HepG2 (cell line): ENCODE measurements at regions not wholly inside any gene's neighbourhood (a gene's known extent, or its start where the extent isn't known, plus 50 kb on each side); places are given as distances from the start of the nearest gene placed in this dataset.
A peak's percentile ranks its signal among the peaks of the same experiment; 100 is the strongest.

Experiments
- BORCS8-MEF2B ChIP-seq: sonication (generic); formaldehyde crosslinking; IDR thresholded peaks from 2 replicates; pipeline ENCODE4 v1.8.0; 2022; ENCODE audit warnings: mild to moderate bottlenecking, missing genetic modification reagents
- HDAC2 ChIP-seq: sonication (generic); formaldehyde crosslinking; IDR thresholded peaks from 2 replicates; pipeline ENCODE4 v1.4.0; 2020; ENCODE audit warnings: missing genetic modification reagents
- MLLT10 ChIP-seq: sonication (generic); formaldehyde crosslinking; IDR thresholded peaks from 2 replicates; pipeline ENCODE4 v1.4.0; 2020; ENCODE audit warnings: missing genetic modification reagents
- SMYD3 ChIP-seq: sonication (generic); formaldehyde crosslinking; IDR thresholded peaks from 2 replicates; pipeline ENCODE4 v1.8.1; 2023; ENCODE audit warnings: mild to moderate bottlenecking, missing genetic modification reagents
- SNAPC4 ChIP-seq: sonication (generic); formaldehyde crosslinking; IDR thresholded peaks from 2 replicates; pipeline ENCODE4 v1.4.0; 2020; ENCODE audit warnings: mild to moderate bottlenecking, missing genetic modification reagents
- TBX2 ChIP-seq: sonication (generic); formaldehyde crosslinking; IDR thresholded peaks from 2 replicates; pipeline ENCODE4 v1.5.0; 2020; ENCODE audit warnings: missing genetic modification reagents, mild to moderate bottlenecking, borderline replicate concordance
- ZBTB49 ChIP-seq: sonication (generic); formaldehyde crosslinking; IDR thresholded peaks from 2 replicates; pipeline ENCODE4 v1.4.0; 2020; ENCODE audit warnings: missing genetic modification reagents, borderline replicate concordance
- ZNF30 ChIP-seq: sonication (generic); formaldehyde crosslinking; IDR thresholded peaks from 2 replicates; pipeline ENCODE4 v1.5.0; 2020; ENCODE audit warnings: mild to moderate bottlenecking, missing genetic modification reagents
- ZNF33A ChIP-seq: sonication (generic); formaldehyde crosslinking; IDR thresholded peaks from 2 replicates; pipeline ENCODE4 v1.5.1; 2020; ENCODE audit warnings: missing genetic modification reagents, mild to moderate bottlenecking, moderate library complexity, borderline replicate concordance
- ZNF556 ChIP-seq: sonication (generic); formaldehyde crosslinking; IDR thresholded peaks from 2 replicates; pipeline ENCODE4 v1.4.0; 2020; ENCODE audit warnings: mild to moderate bottlenecking, missing genetic modification reagents, borderline replicate concordance
- TF ChIP-seq, protein P1 (sequence below): sonication (generic); formaldehyde crosslinking; IDR thresholded peaks from 2 replicates; pipeline ENCODE4 v1.5.0; 2020; ENCODE audit warnings: missing genetic modification reagents
- TF ChIP-seq, protein P2 (sequence below): sonication (generic); formaldehyde crosslinking; IDR thresholded peaks from 2 replicates; pipeline ENCODE4 v1.8.0; 2022; ENCODE audit warnings: missing genetic modification reagents, mild to moderate bottlenecking, moderate library complexity, borderline replicate concordance
- TF ChIP-seq, protein P3 (sequence below): sonication (generic); formaldehyde crosslinking; IDR thresholded peaks from 2 replicates; pipeline ENCODE4 v1.8.1; 2022; ENCODE audit warnings: mild to moderate bottlenecking, missing genetic modification reagents
- TF ChIP-seq, protein P4 (sequence below): sonication (generic); formaldehyde crosslinking; IDR thresholded peaks from 2 replicates; pipeline ENCODE4 v1.4.0; 2020; ENCODE audit warnings: mild to moderate bottlenecking, missing genetic modification reagents

DNA sequence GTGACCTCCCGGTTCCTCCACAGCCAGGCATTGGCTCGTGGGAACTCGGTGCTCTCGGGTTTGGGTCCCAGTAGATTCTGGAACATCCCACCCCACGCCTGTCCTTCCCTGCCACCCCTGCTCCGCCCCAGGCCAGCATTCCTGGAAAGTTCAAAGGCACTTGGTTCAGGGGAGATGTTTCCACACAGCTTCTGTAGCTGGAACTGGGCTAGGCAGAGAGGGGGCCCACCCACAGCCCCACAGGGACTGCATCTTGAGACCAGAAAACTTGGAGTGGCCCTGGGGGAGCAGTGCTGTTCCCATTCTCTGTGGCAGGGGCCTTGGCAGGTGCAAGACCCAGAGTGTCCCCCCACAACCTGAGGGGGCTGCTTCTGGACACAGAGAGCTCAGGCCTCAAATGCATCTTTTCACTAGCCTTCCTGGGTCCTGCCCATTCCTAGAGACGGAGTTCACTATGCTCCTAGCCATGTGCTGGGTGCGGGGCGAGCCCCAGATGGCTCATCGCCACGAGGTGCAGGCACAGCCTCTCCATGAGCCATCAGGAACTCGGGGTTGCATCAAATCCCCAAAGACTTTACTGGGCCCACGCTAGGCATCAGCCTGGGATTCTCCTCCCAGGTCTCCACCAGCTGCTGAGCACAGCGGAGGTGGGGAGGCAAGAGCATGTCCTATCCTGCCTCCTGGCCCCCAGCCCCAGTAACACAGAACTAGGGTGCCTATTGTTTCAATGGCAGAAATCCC is 68.7 kb downstream of the ZFP36L2 start (continued):
- TF ChIP-seq, protein P1, sequence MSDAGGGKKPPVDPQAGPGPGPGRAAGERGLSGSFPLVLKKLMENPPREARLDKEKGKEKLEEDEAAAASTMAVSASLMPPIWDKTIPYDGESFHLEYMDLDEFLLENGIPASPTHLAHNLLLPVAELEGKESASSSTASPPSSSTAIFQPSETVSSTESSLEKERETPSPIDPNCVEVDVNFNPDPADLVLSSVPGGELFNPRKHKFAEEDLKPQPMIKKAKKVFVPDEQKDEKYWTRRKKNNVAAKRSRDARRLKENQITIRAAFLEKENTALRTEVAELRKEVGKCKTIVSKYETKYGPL: no peak
- TF ChIP-seq ZBTB49 (CRISPR knock-in tag) (no peak), TBX2 (CRISPR knock-in tag) (peak; percentile 48; the same call in 1 of the 2 replicates), HDAC2 (no peak; the same call in none of the 2 replicates), ZNF556 (0 out of 2 replicates have a peak, but pooled peaks have one; percentile 12), SNAPC4 (CRISPR knock-in tag) (no peak), BORCS8-MEF2B (CRISPR knock-in tag) (no peak), SMYD3 (no peak), ZNF30 (no peak), MLLT10 (CRISPR knock-in tag) (no peak), ZNF33A (no peak)
- TF ChIP-seq, protein P2, sequence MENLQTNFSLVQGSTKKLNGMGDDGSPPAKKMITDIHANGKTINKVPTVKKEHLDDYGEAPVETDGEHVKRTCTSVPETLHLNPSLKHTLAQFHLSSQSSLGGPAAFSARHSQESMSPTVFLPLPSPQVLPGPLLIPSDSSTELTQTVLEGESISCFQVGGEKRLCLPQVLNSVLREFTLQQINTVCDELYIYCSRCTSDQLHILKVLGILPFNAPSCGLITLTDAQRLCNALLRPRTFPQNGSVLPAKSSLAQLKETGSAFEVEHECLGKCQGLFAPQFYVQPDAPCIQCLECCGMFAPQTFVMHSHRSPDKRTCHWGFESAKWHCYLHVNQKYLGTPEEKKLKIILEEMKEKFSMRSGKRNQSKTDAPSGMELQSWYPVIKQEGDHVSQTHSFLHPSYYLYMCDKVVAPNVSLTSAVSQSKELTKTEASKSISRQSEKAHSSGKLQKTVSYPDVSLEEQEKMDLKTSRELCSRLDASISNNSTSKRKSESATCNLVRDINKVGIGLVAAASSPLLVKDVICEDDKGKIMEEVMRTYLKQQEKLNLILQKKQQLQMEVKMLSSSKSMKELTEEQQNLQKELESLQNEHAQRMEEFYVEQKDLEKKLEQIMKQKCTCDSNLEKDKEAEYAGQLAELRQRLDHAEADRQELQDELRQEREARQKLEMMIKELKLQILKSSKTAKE: no peak
- TF ChIP-seq, protein P3, sequence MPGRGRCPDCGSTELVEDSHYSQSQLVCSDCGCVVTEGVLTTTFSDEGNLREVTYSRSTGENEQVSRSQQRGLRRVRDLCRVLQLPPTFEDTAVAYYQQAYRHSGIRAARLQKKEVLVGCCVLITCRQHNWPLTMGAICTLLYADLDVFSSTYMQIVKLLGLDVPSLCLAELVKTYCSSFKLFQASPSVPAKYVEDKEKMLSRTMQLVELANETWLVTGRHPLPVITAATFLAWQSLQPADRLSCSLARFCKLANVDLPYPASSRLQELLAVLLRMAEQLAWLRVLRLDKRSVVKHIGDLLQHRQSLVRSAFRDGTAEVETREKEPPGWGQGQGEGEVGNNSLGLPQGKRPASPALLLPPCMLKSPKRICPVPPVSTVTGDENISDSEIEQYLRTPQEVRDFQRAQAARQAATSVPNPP (CRISPR knock-in tag): no peak
- TF ChIP-seq, protein P4, sequence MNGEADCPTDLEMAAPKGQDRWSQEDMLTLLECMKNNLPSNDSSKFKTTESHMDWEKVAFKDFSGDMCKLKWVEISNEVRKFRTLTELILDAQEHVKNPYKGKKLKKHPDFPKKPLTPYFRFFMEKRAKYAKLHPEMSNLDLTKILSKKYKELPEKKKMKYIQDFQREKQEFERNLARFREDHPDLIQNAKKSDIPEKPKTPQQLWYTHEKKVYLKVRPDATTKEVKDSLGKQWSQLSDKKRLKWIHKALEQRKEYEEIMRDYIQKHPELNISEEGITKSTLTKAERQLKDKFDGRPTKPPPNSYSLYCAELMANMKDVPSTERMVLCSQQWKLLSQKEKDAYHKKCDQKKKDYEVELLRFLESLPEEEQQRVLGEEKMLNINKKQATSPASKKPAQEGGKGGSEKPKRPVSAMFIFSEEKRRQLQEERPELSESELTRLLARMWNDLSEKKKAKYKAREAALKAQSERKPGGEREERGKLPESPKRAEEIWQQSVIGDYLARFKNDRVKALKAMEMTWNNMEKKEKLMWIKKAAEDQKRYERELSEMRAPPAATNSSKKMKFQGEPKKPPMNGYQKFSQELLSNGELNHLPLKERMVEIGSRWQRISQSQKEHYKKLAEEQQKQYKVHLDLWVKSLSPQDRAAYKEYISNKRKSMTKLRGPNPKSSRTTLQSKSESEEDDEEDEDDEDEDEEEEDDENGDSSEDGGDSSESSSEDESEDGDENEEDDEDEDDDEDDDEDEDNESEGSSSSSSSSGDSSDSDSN (CRISPR knock-in tag): no peak; the same call in 1 of the 2 replicates
